HG02852 (cell line): ENCODE measurements at regions not wholly inside any gene's neighbourhood (a gene's known extent, or its start where the extent isn't known, plus 50 kb on each side); places are given as distances from the start of the nearest gene placed in this dataset.
A peak's percentile ranks its signal among the peaks of the same experiment; 100 is the strongest.
"Not testable (repeated sequence)": the region's sequence is repeated elsewhere in the genome, so short reads cannot be mapped to it uniquely, and the experiment has no call there.

Experiments
- ATAC-seq: cut with Tn5 transposase; IDR thresholded peaks from one replicate; pipeline ENCODE4 v1.9.1; 2021; ENCODE audit warnings: mild to moderate bottlenecking, moderate library complexity; ENCODE audit not compliant: unreplicated experiment

GRCh38 chr2:122570641-122571040, 815.2 kb downstream of the TSN start:
- ATAC-seq, result no peak

GRCh38 chr2:122571471-122571870, 816.0 kb downstream of the TSN start:
- ATAC-seq, result not testable (repeated sequence)

GRCh38 chr2:122575076-122575475, 819.6 kb downstream of the TSN start:
- ATAC-seq, result no peak

- ATAC-seq, result no peak
These were observed 827.9 kb downstream of the TSN start for GRCh38 chr2:122583159-122583917.

GRCh38 chr2:122590524-122590923, 835.1 kb downstream of the TSN start:
- ATAC-seq, result no peak

GRCh38 chr2:122595065-122595464, 839.6 kb downstream of the TSN start:
- no peak for ATAC-seq

GRCh38 chr2:122596598-122596997, 841.1 kb downstream of the TSN start:
- ATAC-seq, result no peak

- no peak for ATAC-seq
These were observed 843.3 kb downstream of the TSN start for GRCh38 chr2:122598784-122599183.

- peak; percentile 59 for ATAC-seq
These were observed 855.6 kb downstream of the TSN start for GRCh38 chr2:122610948-122611609.

- no peak for ATAC-seq
These were observed 867.5 kb downstream of the TSN start for GRCh38 chr2:122622934-122623333.

- ATAC-seq, result no peak
These were observed 871.9 kb downstream of the TSN start for GRCh38 chr2:122627388-122627787.

GRCh38 chr2:122634256-122634655, 878.8 kb downstream of the TSN start:
- no peak for ATAC-seq

GRCh38 chr2:122634920-122635319, 879.5 kb downstream of the TSN start:
- no peak for ATAC-seq

- ATAC-seq, result no peak
These were observed 880.2 kb downstream of the TSN start for GRCh38 chr2:122635686-122636085.

GRCh38 chr2:122636097-122636496, 880.6 kb downstream of the TSN start:
- ATAC-seq, result no peak

GRCh38 chr2:122639176-122639575, 883.7 kb downstream of the TSN start:
- no peak for ATAC-seq

GRCh38 chr2:122639711-122640110, 884.3 kb downstream of the TSN start:
- no peak for ATAC-seq

GRCh38 chr2:122643725-122644329, 888.4 kb downstream of the TSN start:
- ATAC-seq, result no peak

- ATAC-seq, result no peak
These were observed 895.8 kb downstream of the TSN start for GRCh38 chr2:122651236-122651635.

GRCh38 chr2:122651780-122652179, 896.3 kb downstream of the TSN start:
- ATAC-seq, result no peak

GRCh38 chr2:122652670-122653069, 897.2 kb downstream of the TSN start:
- no peak for ATAC-seq

GRCh38 chr2:122656403-122656802, 901.0 kb downstream of the TSN start:
- no peak for ATAC-seq
